Transverse colon (tissue), 4 donors: ENCODE measurements at regions not wholly inside any gene's neighbourhood (a gene's known extent, or its start where the extent isn't known, plus 50 kb on each side); places are given as distances from the start of the nearest gene placed in this dataset.

Experiments used
- DNase-seq: peaks from one replicate; pipeline ENCODE4 v3.0.0-alpha.2; 2019
- H3K27ac ChIP-seq, 4 donors: fragments of 200-600 bp; sonication (generic); 2 replicates each; pipeline ENCODE4 v1.5.1; 2016 to 2018; ENCODE audit warnings: inconsistent platforms in 4 of 4
- H3K27me3 ChIP-seq: fragments of 200-600 bp; sonication (generic); 2 replicates; pipeline ENCODE4 v1.5.1; 2017; ENCODE audit warnings: inconsistent platforms
- H3K36me3 ChIP-seq, 4 donors: fragments of 200-600 bp; sonication (generic); 2 replicates each; pipeline ENCODE4 v1.5.1; 2017 to 2019; ENCODE audit warnings: inconsistent platforms in 4 of 4
- H3K4me1 ChIP-seq, 4 donors: fragments of 200-600 bp; sonication (generic); 2 replicates each; pipeline ENCODE4 v1.5.1; 2017 to 2020; ENCODE audit warnings: inconsistent platforms in 4 of 4
- H3K4me3 ChIP-seq, 4 donors: fragments of 200-600 bp; sonication (generic); 1 replicate in 1 of 4; 2 replicates in 3 of 4; pipeline versions ENCODE4 v1.5.1 to v1.6.1; 2017 to 2019; ENCODE audit warnings: inconsistent platforms in 4 of 4
- H3K9me3 ChIP-seq, 2 donors: fragments of 200-600 bp; sonication (generic); 2 replicates each; pipeline ENCODE4 v1.5.1; 2017 to 2019; ENCODE audit warnings: inconsistent platforms in 2 of 2
- CTCF ChIP-seq, 5 experiments: fragments of 200-600 bp in 3 of 5; fragments of 450-650 bp in 2 of 5; sonication (generic) in 3 of 5; IDR thresholded peaks; 1 replicate in 2 of 5; 2 replicates in 3 of 5; pipeline ENCODE4 v1.5.1; 2016 to 2017; ENCODE audit warnings: antibody characterized with exemption in 5 of 5, inconsistent platforms in 3 of 5, mild to moderate bottlenecking in 2 of 5, moderate library complexity in 1 of 5
- EP300 ChIP-seq: sonication (generic); formaldehyde crosslinking; IDR thresholded peaks from one replicate; pipeline ENCODE4 v1.6.1; 2017; ENCODE audit warnings: antibody characterized with exemption, low read depth
- POLR2A ChIP-seq: fragments of 450-650 bp; IDR thresholded peaks from one replicate; pipeline ENCODE4 v1.6.1; 2016; ENCODE audit warnings: antibody characterized with exemption, mild to moderate bottlenecking, moderate library complexity
- POLR2AphosphoS5 ChIP-seq, 3 donors: sonication (generic); formaldehyde crosslinking; IDR thresholded peaks; one replicate each; pipeline ENCODE4 v1.6.1; 2016; ENCODE audit warnings: antibody characterized with exemption in 3 of 3
- WGBS, 2 donors: methylation state at CpG; one replicate each; pipeline ENCODE4 v1.1.5; 2018; ENCODE audit warnings: low coverage in 1 of 2; 5-methylcytosine and 5-hydroxymethylcytosine counted together
- in situ Hi-C, 4 donors: fragments of 200-750 bp; cut with MboI; loops; one replicate each; pipeline versions ENCODE4 v1.15.0 to v1.15.1; 2017; ENCODE audit warnings: low sequenced_read_pairs in 3 of 4, low pct_ligation_motif_present in 1 of 4, low pct_unique_long_range_greater_than_20kb in 1 of 4
- intact Hi-C: fragments of 100-400 bp; cut with DNase I; formaldehyde crosslinking; loops from one replicate; pipeline ENCODE4 v1.15.1; 2023; ENCODE audit warnings: low total_unique reads

GRCh38 chr7:46610746-46611145 lies 689.7 kb upstream of the IGFBP3 start:
- no peak for DNase-seq
- no peaks in the 10 kb centered on the region for H3K36me3 ChIP-seq
- no peaks in the 10 kb centered on the region for H3K9me3 ChIP-seq
- no peaks in the 10 kb centered on the region for H3K4me1 ChIP-seq
- H3K4me3 ChIP-seq = no peak overlapping the region
- no peak for TF ChIP-seq EP300
- TF ChIP-seq POLR2A = no peak
- no peak for TF ChIP-seq CTCF (IDR thresholded peaks at IDR 0.05)
- no peak for TF ChIP-seq POLR2AphosphoS5 (IDR thresholded peaks at IDR 0.05)
- WGBS, 2 donors = 33% methylated on average over 2 of the region's 2 CpGs; no CpG with 5 or more reads in 1 of the 2 donors
- in situ Hi-C loops (no loop called here), intact Hi-C loops (no loop called here)
- H3K27ac ChIP-seq = no peak overlapping the region
- no peaks in the 10 kb centered on the region for H3K27me3 ChIP-seq

GRCh38 chr7:46607176-46607575 lies 686.1 kb upstream of the IGFBP3 start:
- WGBS, 2 donors = 70 to 79% methylated on average over 4 of the region's 4 CpGs
- DNase-seq = no peak
- no peaks in the 10 kb centered on the region for H3K9me3 ChIP-seq
- no peaks in the 10 kb centered on the region for H3K27me3 ChIP-seq
- no peak for TF ChIP-seq EP300
- TF ChIP-seq POLR2A = no peak
- TF ChIP-seq POLR2AphosphoS5 (IDR thresholded peaks at IDR 0.05) = no peak
- TF ChIP-seq CTCF (IDR thresholded peaks at IDR 0.05) = no peak
- H3K4me3 ChIP-seq = no peak overlapping the region
- no peak overlapping the region for H3K27ac ChIP-seq
- H3K36me3 ChIP-seq = no peaks in the 10 kb centered on the region
- H3K4me1 ChIP-seq = peaks cover 0 to 20% (median 3%) of the 10 kb centered on the region in 4 donors
- intact Hi-C loops = no loop called here
- in situ Hi-C loops = no loop called here

- no peak overlapping the region for H3K27ac ChIP-seq
- H3K9me3 ChIP-seq = no peaks in the 10 kb centered on the region
- no peak for DNase-seq
- H3K4me1 ChIP-seq = peaks cover 0 to 20% (median 3%) of the 10 kb centered on the region in 4 donors
- WGBS, 2 donors = 86 to 100% methylated on average over 3 of the region's 3 CpGs
- no peaks in the 10 kb centered on the region for H3K27me3 ChIP-seq
- no peaks in the 10 kb centered on the region for H3K36me3 ChIP-seq
- intact Hi-C loops = no loop called here
- H3K4me3 ChIP-seq = no peak overlapping the region
- in situ Hi-C loops = no loop called here
- no peak for TF ChIP-seq EP300
- no peak for TF ChIP-seq CTCF (IDR thresholded peaks at IDR 0.05)
- no peak for TF ChIP-seq POLR2A
- TF ChIP-seq POLR2AphosphoS5 (IDR thresholded peaks at IDR 0.05) = no peak
Observed at GRCh38 chr7:46606761-46607160, 685.7 kb upstream of the IGFBP3 start.

GRCh38 chr7:46604241-46604661 lies 683.2 kb upstream of the IGFBP3 start:
- Histone ChIP-seq H3K4me1 (peaks cover 0 to 20% (median 3%) of the 10 kb centered on the region in 4 donors), H3K27ac (peak overlapping the region; percentile 57 to 84 (median 79)), H3K4me3 (no peak overlapping the region), H3K27me3 (no peaks in the 10 kb centered on the region), H3K9me3 (no peaks in the 10 kb centered on the region), H3K36me3 (no peaks in the 10 kb centered on the region)
- 36 to 47% methylated on average over 3 of the region's 3 CpGs for WGBS, 2 donors
- no peak for TF ChIP-seq POLR2A
- no peak for TF ChIP-seq POLR2AphosphoS5 (IDR thresholded peaks at IDR 0.05)
- TF ChIP-seq CTCF (IDR thresholded peaks at IDR 0.05) = no peak
- no peak for TF ChIP-seq EP300
- in situ Hi-C loops = no loop called here
- DNase-seq = no peak
- intact Hi-C loops = no loop called here
